OCI-LY1 (cell line): ENCODE measurements at regions not wholly inside any gene's neighbourhood (a gene's known extent, or its start where the extent isn't known, plus 50 kb on each side); places are given as distances from the start of the nearest gene placed in this dataset.

Source experiments
- EZH2 ChIP-seq: fragments of 200-600 bp; sonication (generic), shearing (Covaris generic); IDR thresholded peaks from 2 replicates; pipeline ENCODE4 v1.8.0; 2017; ENCODE audit warnings: borderline replicate concordance, mixed run types, mild to moderate bottlenecking, antibody characterized with exemption, low read length, moderate library complexity, mixed read lengths
- TF ChIP-seq, protein P1 (sequence below): fragments of 200-600 bp; sonication (generic), shearing (Covaris generic); IDR thresholded peaks from 2 replicates; pipeline ENCODE4 v1.5.1; 2017; ENCODE audit warnings: mild to moderate bottlenecking, antibody characterized with exemption, low read length, moderate library complexity, mixed read lengths

DNA sequence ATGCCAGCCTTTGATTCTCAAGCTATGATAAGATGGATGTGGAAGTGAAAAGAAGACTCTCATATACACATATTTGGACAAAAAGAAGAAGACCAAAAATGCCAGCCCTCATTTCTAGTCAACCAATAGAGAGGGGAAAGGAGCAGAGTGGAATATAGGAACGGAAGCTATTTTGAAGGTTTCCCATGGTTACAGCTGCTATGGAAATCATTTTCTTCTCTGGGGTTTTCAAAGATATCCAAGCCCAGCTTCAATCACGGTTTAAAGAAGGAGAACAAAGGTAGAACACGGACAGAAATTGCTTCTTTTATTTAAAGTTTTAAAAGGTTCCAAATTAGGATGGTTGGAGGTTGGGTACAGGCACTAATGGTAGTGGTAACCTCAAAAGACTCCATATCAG, 181.0 kb upstream of the PRICKLE2 start:
- TF ChIP-seq, protein P1, sequence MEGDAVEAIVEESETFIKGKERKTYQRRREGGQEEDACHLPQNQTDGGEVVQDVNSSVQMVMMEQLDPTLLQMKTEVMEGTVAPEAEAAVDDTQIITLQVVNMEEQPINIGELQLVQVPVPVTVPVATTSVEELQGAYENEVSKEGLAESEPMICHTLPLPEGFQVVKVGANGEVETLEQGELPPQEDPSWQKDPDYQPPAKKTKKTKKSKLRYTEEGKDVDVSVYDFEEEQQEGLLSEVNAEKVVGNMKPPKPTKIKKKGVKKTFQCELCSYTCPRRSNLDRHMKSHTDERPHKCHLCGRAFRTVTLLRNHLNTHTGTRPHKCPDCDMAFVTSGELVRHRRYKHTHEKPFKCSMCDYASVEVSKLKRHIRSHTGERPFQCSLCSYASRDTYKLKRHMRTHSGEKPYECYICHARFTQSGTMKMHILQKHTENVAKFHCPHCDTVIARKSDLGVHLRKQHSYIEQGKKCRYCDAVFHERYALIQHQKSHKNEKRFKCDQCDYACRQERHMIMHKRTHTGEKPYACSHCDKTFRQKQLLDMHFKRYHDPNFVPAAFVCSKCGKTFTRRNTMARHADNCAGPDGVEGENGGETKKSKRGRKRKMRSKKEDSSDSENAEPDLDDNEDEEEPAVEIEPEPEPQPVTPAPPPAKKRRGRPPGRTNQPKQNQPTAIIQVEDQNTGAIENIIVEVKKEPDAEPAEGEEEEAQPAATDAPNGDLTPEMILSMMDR: no peak
- no peak for TF ChIP-seq EZH2
